ENCODE measurements at regions not wholly inside any gene's neighbourhood (a gene's known extent, or its start where the extent isn't known, plus 50 kb on each side); places are given as distances from the start of the nearest gene placed in this dataset.

DNA sequence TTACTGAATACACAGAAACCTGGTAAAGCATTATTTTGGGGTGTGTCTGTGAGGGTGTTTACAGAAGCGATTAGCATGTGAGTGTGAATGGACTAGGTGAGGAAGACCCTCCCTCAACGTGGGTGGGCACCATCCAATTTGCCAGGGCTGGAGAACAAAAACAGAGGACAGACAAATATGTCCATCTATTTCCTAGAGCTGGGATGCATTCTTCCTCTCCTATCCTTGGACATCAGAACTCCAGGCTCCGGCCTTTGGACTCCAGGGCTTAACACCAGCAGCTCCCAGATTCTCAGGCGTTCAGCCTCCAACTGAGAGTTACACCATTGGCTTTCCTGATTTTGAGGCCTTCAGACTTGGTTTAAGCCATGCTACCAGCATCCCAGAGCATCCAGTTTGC, 65.8 kb upstream of the CHD1 start:
- no peak for DNase-seq

DNA sequence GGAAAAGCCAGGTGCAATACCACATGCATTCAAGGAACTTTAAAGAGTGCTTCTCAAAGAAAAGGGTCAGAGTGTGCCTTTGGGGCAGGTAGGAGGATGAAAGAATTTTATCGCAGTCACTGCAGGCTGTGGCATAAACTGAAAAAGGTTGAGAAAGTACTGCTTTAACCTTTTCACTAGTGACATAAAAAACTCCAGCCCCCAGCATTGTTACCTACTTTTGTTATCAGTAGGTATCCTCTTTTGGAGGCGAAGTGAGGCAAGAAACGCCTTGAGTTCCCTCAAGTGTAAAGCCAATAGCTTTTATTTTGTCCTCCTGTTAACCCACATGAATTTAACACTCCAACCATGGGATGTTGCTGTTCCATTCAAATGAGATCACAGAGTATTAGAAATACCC, 64.7 kb upstream of the CHD1 start:
- DNase-seq, result no peak

DNA sequence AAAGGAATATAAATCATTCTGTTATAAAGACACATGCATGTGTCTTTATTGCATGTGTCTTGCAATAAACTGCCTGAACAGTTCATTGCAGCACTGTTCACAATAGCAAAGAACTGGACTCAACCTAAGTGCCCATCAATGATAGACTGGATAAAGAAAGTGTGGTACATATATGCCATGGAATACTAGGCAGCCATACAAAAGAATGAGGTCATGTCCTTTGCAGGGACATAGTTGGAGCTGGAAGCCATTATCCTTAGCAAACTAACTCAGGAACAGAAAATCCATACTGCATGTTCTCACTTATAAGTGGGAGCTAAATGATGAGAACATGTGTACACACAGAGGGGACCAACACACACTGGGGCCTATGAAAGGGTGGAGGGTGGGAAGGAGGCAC, 63.7 kb upstream of the CHD1 start:
- DNase-seq, result no peak

DNA sequence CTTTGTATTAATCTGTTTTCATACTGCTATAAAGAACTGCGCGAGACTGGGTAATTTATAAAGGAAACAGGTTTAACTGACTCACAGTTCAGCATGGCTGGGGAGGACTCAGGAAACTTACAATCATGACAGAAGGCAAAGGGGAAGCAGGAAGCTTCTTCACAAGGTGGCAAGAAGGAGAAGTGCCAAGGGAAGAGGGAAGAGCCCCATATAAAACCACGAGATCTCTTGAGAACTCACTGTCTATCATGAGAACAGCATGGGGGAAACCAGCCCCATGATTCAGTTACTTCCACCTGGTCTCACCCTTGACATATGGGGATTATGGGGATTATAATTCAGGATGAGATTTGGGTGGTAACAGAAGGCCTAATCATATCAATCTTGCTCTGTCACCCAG, 60.9 kb upstream of the CHD1 start:
- peak; percentile 96 to 97 for DNase-seq

DNA sequence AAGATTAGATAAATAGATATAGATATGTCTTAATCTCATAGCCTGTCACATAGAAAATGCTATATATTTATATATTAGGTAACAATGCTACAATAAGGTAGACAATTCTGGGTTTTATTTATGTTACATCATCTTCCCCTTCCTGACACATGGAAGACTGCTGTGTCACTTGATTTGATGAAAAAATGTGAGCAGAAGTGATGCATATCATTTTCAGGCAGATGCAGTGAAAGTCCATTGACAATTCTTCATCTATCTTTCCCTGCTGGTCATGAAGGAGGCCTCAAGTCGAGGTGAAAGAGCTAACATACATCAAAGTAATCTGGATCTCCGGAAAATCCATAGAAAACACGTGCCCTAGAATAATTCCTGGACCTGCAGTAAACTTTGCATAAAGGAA, 57.8 kb upstream of the CHD1 start:
- no peak for DNase-seq

DNA sequence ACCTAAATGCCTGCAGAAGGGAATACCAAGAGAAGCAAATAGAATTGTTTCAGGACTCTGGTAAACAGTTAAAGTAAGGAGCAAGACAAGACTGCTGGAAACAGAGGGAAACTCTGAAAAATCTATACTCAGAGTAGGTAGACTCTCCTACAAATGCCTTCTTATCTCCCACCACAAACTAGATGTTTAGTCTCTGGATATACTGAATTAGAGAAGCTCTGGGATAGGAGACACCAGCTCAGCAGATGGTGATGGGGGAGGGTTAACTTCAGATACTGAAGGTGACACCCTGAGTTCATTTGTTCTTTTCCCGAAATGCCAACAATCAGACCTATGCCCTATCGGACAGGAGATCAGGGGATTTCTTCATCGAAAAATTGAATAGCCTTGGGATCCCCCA, 54.1 kb upstream of the CHD1 start:
- DNase-seq, result no peak
